K562 (cell line): ENCODE measurements at regions not wholly inside any gene's neighbourhood (a gene's known extent, or its start where the extent isn't known, plus 50 kb on each side); places are given as distances from the start of the nearest gene placed in this dataset.
A peak's percentile ranks its signal among the peaks of the same experiment; 100 is the strongest.

Source experiments
- ATAC-seq: fragments of 200-7000 bp; cut with Tn5 transposase; 3 replicates; pipeline ENCODE4 v1.9.1; 2020; ENCODE audit warnings: moderate library complexity
- BruUV-seq: library from RNA; stranded (reverse); fragments of 400-500 nt; replicated peaks from 2 replicates; lab custom pipeline; 2021; lab: Mats Ljungman, UMichigan
- CTCF ChIA-PET: fragments of 300-600 bp; formaldehyde crosslinking; extraction: SDS; loops from one replicate; lab custom pipeline; 2021; ENCODE audit warnings: low intra/inter-chr PET ratio; lab: Yijun Ruan, JAX
- POLR2A ChIA-PET: fragments of 300-600, 350-650 bp; sonication (Branson Sonifier 250); formaldehyde crosslinking; extraction: SDS; loops from one replicate; lab custom pipeline; 2021; ENCODE audit warnings: antibody characterized with exemption, inconsistent platforms; lab: Yijun Ruan, JAX
- DNase-seq, 4 experiments: peaks; one replicate each; pipeline versions ENCODE4 v3.0.0 to v3.0.0-alpha.2; 2011 to 2018; ENCODE audit warnings: low spot score in 3 of 4, mixed read lengths in 3 of 4; ENCODE audit errors: extremely low read depth in 1 of 4
- FAIRE-seq: peaks from 2 replicates; lab custom pipeline; 2011; peaks lifted over from hg19 to GRCh38; lab: Jason Lieb, UNC
- H2AFZ ChIP-seq: 2 replicates; pipeline ENCODE4 v1.6.0; 2011; ENCODE audit warnings: low read depth, low read length, control low read depth, inconsistent platforms
- H3K27ac ChIP-seq: fragments of 200-600 bp; 3 replicates; pipeline ENCODE4 v1.8.0; 2011; ENCODE audit warnings: low read depth, mild to moderate bottlenecking, control low read depth, inconsistent platforms, low read length, moderate library complexity, mixed read lengths; ENCODE audit errors: extremely low read depth
- H3K27me3 ChIP-seq, 2 experiments: fragments of 300-600 bp in 1 of 2; 2 replicates in 1 of 2; 3 replicates in 1 of 2; pipeline versions ENCODE4 v1.6.0 to v1.8.0; 2011; ENCODE audit warnings: inconsistent platforms in 2 of 2, low read length in 2 of 2, mild to moderate bottlenecking in 1 of 2, mixed read lengths in 1 of 2, moderate library complexity in 1 of 2; ENCODE audit not compliant: control insufficient read depth in 2 of 2, insufficient read depth in 2 of 2
- H3K36me3 ChIP-seq: fragments of 300-600 bp; 3 replicates; pipeline ENCODE4 v1.8.0; 2011; ENCODE audit warnings: mild to moderate bottlenecking, low read length, inconsistent platforms; ENCODE audit not compliant: control insufficient read depth, insufficient read depth
- H3K4me1 ChIP-seq, 2 experiments: fragments of 200-600 bp in 1 of 2; replicated peaks in 1 of 2; 2 replicates in 1 of 2; 3 replicates in 1 of 2; pipeline versions ENCODE4 v1.5.1 to v1.8.0; 2011; ENCODE audit warnings: inconsistent platforms in 2 of 2, low read length in 2 of 2, mild to moderate bottlenecking in 1 of 2, mixed read lengths in 1 of 2, moderate library complexity in 1 of 2; ENCODE audit not compliant: control insufficient read depth in 2 of 2, insufficient read depth in 2 of 2
- H3K4me2 ChIP-seq: 2 replicates; pipeline ENCODE4 v1.6.1; 2011; ENCODE audit warnings: low read length, control low read depth, inconsistent platforms, mixed read lengths; ENCODE audit not compliant: insufficient read depth
- H3K4me3 ChIP-seq: fragments of 200-600 bp; sonication (generic), shearing (Covaris generic); 2 replicates; pipeline ENCODE4 v1.5.1; 2016; ENCODE audit warnings: control low read depth, inconsistent platforms
- H3K79me2 ChIP-seq: fragments of 200-600 bp; 3 replicates; pipeline ENCODE4 v1.8.0; 2011; ENCODE audit warnings: low read length, inconsistent platforms; ENCODE audit not compliant: control insufficient read depth, insufficient read depth
- H3K9ac ChIP-seq, 2 experiments: 2 replicates each; pipeline versions ENCODE4 v1.6.0 to v1.6.1; 2011; ENCODE audit warnings: low read depth in 2 of 2, low read length in 2 of 2, control low read depth in 1 of 2, inconsistent platforms in 1 of 2, mild to moderate bottlenecking in 1 of 2, mixed read lengths in 1 of 2; ENCODE audit not compliant: insufficient read depth in 1 of 2
- H3K9me1 ChIP-seq: one replicate; pipeline ENCODE4 v1.6.0; 2011; ENCODE audit warnings: inconsistent platforms, mild to moderate bottlenecking, low read length, moderate library complexity; ENCODE audit not compliant: control insufficient read depth, insufficient read depth
- H3K9me3 ChIP-seq: replicated peaks from 2 replicates; pipeline ENCODE4 v1.5.1; 2011; ENCODE audit warnings: low read depth, low read length, inconsistent platforms; ENCODE audit not compliant: control insufficient read depth, insufficient read depth
- H4K20me1 ChIP-seq: replicated peaks from 2 replicates; pipeline ENCODE4 v1.6.1; 2011; ENCODE audit warnings: low read length, inconsistent platforms, mixed read lengths; ENCODE audit not compliant: control insufficient read depth, insufficient read depth
- CBX5 ChIP-seq: IDR thresholded peaks from 2 replicates; pipeline ENCODE4 v1.6.1; 2014; ENCODE audit warnings: low read depth, borderline replicate concordance
- CREBBP ChIP-seq: IDR thresholded peaks from one replicate; pipeline ENCODE4 v1.6.1; 2012; ENCODE audit warnings: low read depth, mild to moderate bottlenecking, control low read depth, inconsistent platforms, low read length
- EGR1 ChIP-seq: fragments of 450-650 bp; conservative IDR thresholded peaks from 2 replicates; pipeline ENCODE4 v1.6.1; 2017; ENCODE audit warnings: mild to moderate bottlenecking
- ILK ChIP-seq: fragments of 450-650 bp; IDR thresholded peaks from 2 replicates; pipeline ENCODE4 v1.6.1; 2016; ENCODE audit warnings: missing genetic modification characterization, low read depth, mild to moderate bottlenecking, missing compliant biosample characterization, moderate library complexity, borderline replicate concordance
- MTA3 ChIP-seq: fragments of 450-650 bp; formaldehyde crosslinking; IDR thresholded peaks from 2 replicates; pipeline ENCODE4 v1.6.1; 2017; ENCODE audit warnings: mild to moderate bottlenecking, borderline replicate concordance
- NRF1 ChIP-seq, 2 experiments: fragments of 450-650 bp; IDR thresholded peaks in 1 of 2; conservative IDR thresholded peaks in 1 of 2; 2 replicates each; pipeline ENCODE4 v1.6.1; 2014; ENCODE audit warnings: mild to moderate bottlenecking in 2 of 2
- WHSC1 ChIP-seq: IDR thresholded peaks from one replicate; pipeline ENCODE4 v1.6.1; 2012; ENCODE audit warnings: low read length, control low read depth, inconsistent platforms
- WGBS: fragments of 100-300 bp; shearing (Covaris generic); methylation state at CpG from one replicate; pipeline ENCODE4 v1.1.6; 2016; ENCODE audit warnings: low coverage, mixed read lengths; ENCODE audit not compliant: insufficient coverage; ENCODE audit errors: missing lambda C conversion rate; 5-methylcytosine and 5-hydroxymethylcytosine counted together
- in situ Hi-C: fragments of 300-500 bp; cut with MboI; formaldehyde crosslinking; loops from 4 replicates; pipeline ENCODE4 v1.15.0; 2018; ENCODE audit warnings: inconsistent platforms, mixed read lengths
- intact Hi-C: fragments of 100-400 bp; cut with micrococcal nuclease; formaldehyde crosslinking; loops from 2 replicates; pipeline ENCODE4 v1.14.2; 2022

DNA sequence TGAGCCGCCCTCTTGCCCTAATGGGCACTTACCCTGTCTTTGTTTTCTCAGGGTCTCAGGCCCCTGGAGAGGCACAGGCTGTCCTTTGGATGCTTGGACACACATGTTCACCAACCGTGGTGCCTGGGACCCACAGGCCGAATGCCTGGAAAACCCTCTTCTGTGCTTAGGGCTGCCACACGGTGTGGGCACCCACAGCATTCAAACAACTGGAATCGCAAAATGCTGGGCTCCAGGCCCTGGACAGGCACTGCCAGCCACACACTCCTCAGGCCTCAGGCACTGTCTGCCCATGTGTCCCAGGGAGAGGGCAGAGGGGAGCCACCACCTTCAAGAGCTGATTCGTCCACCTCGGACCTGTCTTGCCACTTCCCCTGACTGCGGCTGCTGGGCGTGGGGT lies 123.1 kb upstream of the ACKR3 start (continued):
- no peak for TF ChIP-seq ILK

DNA sequence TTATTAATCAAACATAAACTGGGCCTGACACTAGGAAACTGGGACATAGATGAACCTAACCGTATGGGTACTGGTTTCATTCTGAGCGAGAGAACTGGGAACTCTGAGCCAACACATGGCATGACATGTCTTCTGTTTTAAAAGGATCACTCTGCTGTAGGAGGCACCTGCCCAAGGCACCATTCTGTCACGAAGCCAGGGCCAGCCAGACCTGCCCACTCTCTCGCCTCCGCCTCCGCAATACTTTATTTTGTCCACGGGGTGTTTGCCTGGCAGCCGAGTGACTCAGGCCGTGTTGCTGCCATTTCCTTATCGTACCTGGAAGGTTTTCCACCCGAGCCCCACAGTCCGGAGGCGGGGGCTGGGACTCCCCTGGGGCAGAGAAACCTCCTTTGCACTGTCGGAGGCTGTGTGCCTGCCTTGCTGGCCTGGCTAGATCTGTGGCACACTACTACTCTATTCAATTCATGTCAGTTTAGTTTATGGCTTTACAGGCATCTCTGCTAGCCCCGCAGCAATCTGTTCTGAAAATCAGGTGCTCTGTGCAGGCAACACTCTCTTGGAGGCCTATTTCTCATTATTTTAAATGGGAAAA lies 120.4 kb upstream of the ACKR3 start:
- no peak overlapping the region for H3K9ac ChIP-seq
- intact Hi-C loops (no loop called here), in situ Hi-C loops (no loop called here)
- H3K4me3 ChIP-seq: no peak overlapping the region
- H3K9me3 ChIP-seq: no peaks in the 10 kb centered on the region
- H3K27ac ChIP-seq: no peak overlapping the region
- H3K4me2 ChIP-seq: no peak overlapping the region
- WGBS: 0% methylated on average over 13 of the region's 15 CpGs
- H3K36me3 ChIP-seq: no peaks in the 10 kb centered on the region
- H3K4me1 ChIP-seq: no peaks in the 10 kb centered on the region
- peaks cover 0 to 20% of the 10 kb centered on the region in 2 experiments; a peak in 3 of 5 replicates for H3K27me3 ChIP-seq
- TF ChIP-seq WHSC1 (no peak), CBX5 (no peak), EGR1 (peak; percentile 29; the same call in 1 of the 2 replicates), MTA3 (no peak), NRF1 (conservative IDR thresholded peaks at IDR 0.05 in 1 of 2, IDR thresholded peaks at IDR 0.05 in 1 of 2) (no peak), CREBBP (no peak)
- H3K79me2 ChIP-seq: no peaks in the 10 kb centered on the region
- H4K20me1 ChIP-seq: no peaks in the 10 kb centered on the region
- ChIA-PET CTCF (no interaction called here), POLR2A (no interaction called here)
- no peaks in the 10 kb centered on the region for H3K9me1 ChIP-seq
- FAIRE-seq (no peak), DNase-seq (no peak), ATAC-seq (no peak)
- no TSS peak for BruUV-seq
- no peak overlapping the region for H2AFZ ChIP-seq
